Esophagus muscularis mucosa (tissue), 4 donors: ENCODE measurements at regions not wholly inside any gene's neighbourhood (a gene's known extent, or its start where the extent isn't known, plus 50 kb on each side); places are given as distances from the start of the nearest gene placed in this dataset.

Experiments used
- DNase-seq: peaks from one replicate; pipeline ENCODE4 v3.0.0-alpha.2; 2017; ENCODE audit errors: extremely low spot score
- H3K27ac ChIP-seq, 4 donors: fragments of 200-600 bp; sonication (generic); replicated peaks in 1 of 4; 1 replicate in 3 of 4; 2 replicates in 1 of 4; pipeline ENCODE4 v1.5.1; 2016 to 2019; ENCODE audit warnings: mild to moderate bottlenecking in 1 of 4
- H3K27me3 ChIP-seq, 4 donors: fragments of 200-600 bp; sonication (generic); one replicate each; pipeline versions ENCODE4 v1.5.1 to v1.6.0; 2016 to 2019
- H3K36me3 ChIP-seq, 4 donors: fragments of 200-600 bp; sonication (generic); one replicate each; pipeline ENCODE4 v1.5.1; 2016 to 2019
- H3K4me1 ChIP-seq, 4 donors: fragments of 200-600 bp; sonication (generic); one replicate each; pipeline ENCODE4 v1.5.1; 2016 to 2019
- H3K4me3 ChIP-seq, 4 donors: fragments of 200-600 bp; sonication (generic); 1 replicate in 2 of 4; 2 replicates in 2 of 4; pipeline ENCODE4 v1.5.1; 2016 to 2019; ENCODE audit warnings: mild to moderate bottlenecking in 4 of 4, moderate library complexity in 1 of 4
- H3K9me3 ChIP-seq, 4 donors: fragments of 200-600 bp; sonication (generic); 1 replicate in 3 of 4; 2 replicates in 1 of 4; pipeline ENCODE4 v1.5.1; 2016 to 2019
- CTCF ChIP-seq, 3 experiments: fragments of 200-600 bp in 2 of 3; fragments of 450-650 bp in 1 of 3; sonication (generic) in 2 of 3; IDR thresholded peaks; one replicate each; pipeline ENCODE4 v1.5.1; 2017 to 2019; ENCODE audit warnings: antibody characterized with exemption in 3 of 3, mild to moderate bottlenecking in 2 of 3, moderate library complexity in 1 of 3
- EP300 ChIP-seq: sonication (generic); formaldehyde crosslinking; IDR thresholded peaks from one replicate; pipeline ENCODE4 v1.6.1; 2017; ENCODE audit warnings: antibody characterized with exemption
- POLR2A ChIP-seq: fragments of 450-650 bp; IDR thresholded peaks from one replicate; pipeline ENCODE4 v1.6.1; 2017; ENCODE audit warnings: antibody characterized with exemption, moderate library complexity, mild to moderate bottlenecking, low read depth
- POLR2AphosphoS5 ChIP-seq, 2 donors: sonication (generic); formaldehyde crosslinking; IDR thresholded peaks; one replicate each; pipeline ENCODE4 v1.6.1; 2017; ENCODE audit warnings: antibody characterized with exemption in 2 of 2
- WGBS: methylation state at CpG from one replicate; pipeline ENCODE4 v1.1.5; 2018; 5-methylcytosine and 5-hydroxymethylcytosine counted together
- intact Hi-C: fragments of 100-400 bp; cut with DNase I; formaldehyde crosslinking; loops from one replicate; pipeline ENCODE4 v1.15.1; 2023

GRCh38 chr15:98400120-98400519, 248.2 kb upstream of the IGF1R start:
- intact Hi-C loops: no loop called here
- WGBS: 86% methylated on average over 2 of the region's 2 CpGs
- no peaks in the 10 kb centered on the region for H3K9me3 ChIP-seq
- no peaks in the 10 kb centered on the region for H3K36me3 ChIP-seq
- H3K4me3 ChIP-seq: no peak overlapping the region
- no peak for DNase-seq
- peak overlapping the region in 1 of 4 donors; percentile 40 for H3K27ac ChIP-seq
- H3K4me1 ChIP-seq: peaks cover 0 to 11% (median 7%) of the 10 kb centered on the region in 4 donors
- H3K27me3 ChIP-seq: no peaks in the 10 kb centered on the region
- TF ChIP-seq POLR2AphosphoS5 (IDR thresholded peaks at IDR 0.05) (no peak), POLR2A (no peak), EP300 (no peak), CTCF (IDR thresholded peaks at IDR 0.05) (no peak)

- intact Hi-C loops: no loop called here
- TF ChIP-seq POLR2AphosphoS5 (IDR thresholded peaks at IDR 0.05) (peak in 1 of 2 donors; percentile 37), EP300 (no peak), CTCF (IDR thresholded peaks at IDR 0.05) (no peak)
- Histone ChIP-seq H3K4me1 (peaks cover 0 to 16% (median 14%) of the 10 kb centered on the region in 4 donors), H3K36me3 (no peaks in the 10 kb centered on the region), H3K27me3 (no peaks in the 10 kb centered on the region), H3K27ac (peak overlapping the region in 1 of 4 donors; percentile 2), H3K9me3 (no peaks in the 10 kb centered on the region), H3K4me3 (no peak overlapping the region)
- WGBS: 55% methylated on average over 3 of the region's 3 CpGs
- no peak for DNase-seq
Measured at GRCh38 chr15:98401029-98401428, 247.3 kb upstream of the IGF1R start.

GRCh38 chr15:98402486-98402885, 245.9 kb upstream of the IGF1R start:
- Histone ChIP-seq H3K36me3 (no peaks in the 10 kb centered on the region), H3K4me1 (peaks cover 0 to 16% (median 14%) of the 10 kb centered on the region in 4 donors), H3K4me3 (no peak overlapping the region), H3K27ac (no peak overlapping the region), H3K9me3 (no peaks in the 10 kb centered on the region), H3K27me3 (no peaks in the 10 kb centered on the region)
- TF ChIP-seq EP300 (no peak), POLR2AphosphoS5 (IDR thresholded peaks at IDR 0.05) (no peak)
- 90% methylated on average over 3 of the region's 3 CpGs for WGBS
- no peak for DNase-seq
- intact Hi-C loops: no loop called here

GRCh38 chr15:98403169-98403568, 245.2 kb upstream of the IGF1R start:
- TF ChIP-seq POLR2A (no peak), POLR2AphosphoS5 (IDR thresholded peaks at IDR 0.05) (no peak), CTCF (IDR thresholded peaks at IDR 0.05) (no peak), EP300 (no peak)
- Histone ChIP-seq H3K27ac (no peak overlapping the region), H3K36me3 (no peaks in the 10 kb centered on the region), H3K4me3 (no peak overlapping the region), H3K27me3 (no peaks in the 10 kb centered on the region), H3K9me3 (no peaks in the 10 kb centered on the region), H3K4me1 (peaks cover 0 to 16% (median 14%) of the 10 kb centered on the region in 4 donors)
- intact Hi-C loops: no loop called here
- DNase-seq: no peak
- WGBS: 83% methylated on average over 5 of the region's 5 CpGs

GRCh38 chr15:98403569-98403968, 244.8 kb upstream of the IGF1R start:
- Histone ChIP-seq H3K27ac (no peak overlapping the region), H3K4me3 (no peak overlapping the region), H3K27me3 (no peaks in the 10 kb centered on the region), H3K4me1 (peaks cover 0 to 16% (median 14%) of the 10 kb centered on the region in 4 donors), H3K9me3 (no peaks in the 10 kb centered on the region), H3K36me3 (no peaks in the 10 kb centered on the region)
- 89% methylated on average over 13 of the region's 13 CpGs for WGBS
- intact Hi-C loops: no loop called here
- DNase-seq: no peak
- TF ChIP-seq CTCF (IDR thresholded peaks at IDR 0.05): no peak
- no peak for TF ChIP-seq POLR2A
- TF ChIP-seq POLR2AphosphoS5 (IDR thresholded peaks at IDR 0.05): no peak
- no peak for TF ChIP-seq EP300
